ENCODE measurements at regions not wholly inside any gene's neighbourhood (a gene's known extent, or its start where the extent isn't known, plus 50 kb on each side); places are given as distances from the start of the nearest gene placed in this dataset.

DNA sequence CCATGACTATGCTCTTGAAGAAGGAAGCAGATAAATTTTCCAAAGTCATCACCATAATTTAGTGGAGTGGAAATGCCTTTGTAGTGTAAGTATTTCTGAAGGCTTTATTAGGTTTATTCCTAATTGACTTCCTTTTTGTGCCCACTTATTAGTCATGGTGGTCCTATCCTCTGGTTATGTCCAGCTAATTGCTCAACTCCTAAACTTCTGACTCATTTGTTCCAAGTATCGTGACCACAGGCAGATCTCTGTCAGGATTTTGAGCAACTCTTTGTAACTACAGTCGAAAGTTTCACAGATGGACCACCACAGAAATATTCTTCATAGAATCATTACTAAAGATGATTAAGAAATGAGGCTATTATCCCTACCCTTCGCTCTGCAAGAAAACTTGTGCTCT is 315.6 kb upstream of the PTCHD4 start (continued):
- TF ChIP-seq, protein P1, sequence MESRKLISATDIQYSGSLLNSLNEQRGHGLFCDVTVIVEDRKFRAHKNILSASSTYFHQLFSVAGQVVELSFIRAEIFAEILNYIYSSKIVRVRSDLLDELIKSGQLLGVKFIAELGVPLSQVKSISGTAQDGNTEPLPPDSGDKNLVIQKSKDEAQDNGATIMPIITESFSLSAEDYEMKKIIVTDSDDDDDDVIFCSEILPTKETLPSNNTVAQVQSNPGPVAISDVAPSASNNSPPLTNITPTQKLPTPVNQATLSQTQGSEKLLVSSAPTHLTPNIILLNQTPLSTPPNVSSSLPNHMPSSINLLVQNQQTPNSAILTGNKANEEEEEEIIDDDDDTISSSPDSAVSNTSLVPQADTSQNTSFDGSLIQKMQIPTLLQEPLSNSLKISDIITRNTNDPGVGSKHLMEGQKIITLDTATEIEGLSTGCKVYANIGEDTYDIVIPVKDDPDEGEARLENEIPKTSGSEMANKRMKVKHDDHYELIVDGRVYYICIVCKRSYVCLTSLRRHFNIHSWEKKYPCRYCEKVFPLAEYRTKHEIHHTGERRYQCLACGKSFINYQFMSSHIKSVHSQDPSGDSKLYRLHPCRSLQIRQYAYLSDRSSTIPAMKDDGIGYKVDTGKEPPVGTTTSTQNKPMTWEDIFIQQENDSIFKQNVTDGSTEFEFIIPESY (IDR thresholded peaks at IDR 0.05): no peak
- TF ChIP-seq GABPA (IDR thresholded peaks at IDR 0.05 in 1 of 2, conservative IDR thresholded peaks at IDR 0.05 in 1 of 2) (no peak), RAD21 (IDR thresholded peaks at IDR 0.05) (no peak), FOXA1 (IDR thresholded peaks at IDR 0.05) (no peak), YY1 (IDR thresholded peaks at IDR 0.05) (no peak)
- TF ChIP-seq, protein P2, sequence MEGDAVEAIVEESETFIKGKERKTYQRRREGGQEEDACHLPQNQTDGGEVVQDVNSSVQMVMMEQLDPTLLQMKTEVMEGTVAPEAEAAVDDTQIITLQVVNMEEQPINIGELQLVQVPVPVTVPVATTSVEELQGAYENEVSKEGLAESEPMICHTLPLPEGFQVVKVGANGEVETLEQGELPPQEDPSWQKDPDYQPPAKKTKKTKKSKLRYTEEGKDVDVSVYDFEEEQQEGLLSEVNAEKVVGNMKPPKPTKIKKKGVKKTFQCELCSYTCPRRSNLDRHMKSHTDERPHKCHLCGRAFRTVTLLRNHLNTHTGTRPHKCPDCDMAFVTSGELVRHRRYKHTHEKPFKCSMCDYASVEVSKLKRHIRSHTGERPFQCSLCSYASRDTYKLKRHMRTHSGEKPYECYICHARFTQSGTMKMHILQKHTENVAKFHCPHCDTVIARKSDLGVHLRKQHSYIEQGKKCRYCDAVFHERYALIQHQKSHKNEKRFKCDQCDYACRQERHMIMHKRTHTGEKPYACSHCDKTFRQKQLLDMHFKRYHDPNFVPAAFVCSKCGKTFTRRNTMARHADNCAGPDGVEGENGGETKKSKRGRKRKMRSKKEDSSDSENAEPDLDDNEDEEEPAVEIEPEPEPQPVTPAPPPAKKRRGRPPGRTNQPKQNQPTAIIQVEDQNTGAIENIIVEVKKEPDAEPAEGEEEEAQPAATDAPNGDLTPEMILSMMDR (IDR thresholded peaks at IDR 0.05; ENCODE audit: low read depth, low read length, missing input control): no peak

DNA sequence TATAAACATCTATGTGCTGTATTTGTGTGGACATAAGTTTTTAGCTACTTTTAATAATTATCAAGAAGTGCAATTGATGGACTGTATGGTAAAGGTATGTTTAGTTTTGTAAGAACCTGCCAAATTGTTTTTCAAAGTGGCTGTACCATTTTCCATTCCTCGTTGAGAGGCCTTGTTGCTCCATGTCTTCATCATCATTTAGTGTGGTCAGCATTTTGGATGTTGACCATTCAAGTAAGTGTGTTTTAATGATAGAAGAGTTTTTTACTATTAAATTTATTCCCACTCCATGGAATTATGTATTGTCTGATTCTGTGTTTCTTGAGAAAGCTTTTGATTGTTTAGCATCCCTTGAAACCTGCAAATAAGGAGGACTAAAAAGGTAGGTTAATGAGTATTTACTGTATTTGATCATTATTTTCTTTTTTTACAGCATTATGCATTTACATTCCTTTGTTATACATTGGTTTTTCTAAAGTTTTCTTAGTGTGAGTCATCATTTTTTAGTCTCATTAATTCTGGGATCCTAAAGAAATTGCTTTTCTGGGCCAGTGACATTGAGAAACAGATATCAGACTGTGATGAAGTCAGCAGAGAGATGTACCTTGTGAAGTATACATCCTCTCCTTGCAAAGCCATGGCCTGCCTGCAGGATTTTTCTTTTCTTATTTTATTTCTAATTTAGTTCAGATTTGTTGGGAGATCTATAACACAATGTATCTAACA is 312.8 kb upstream of the PTCHD4 start:
- H3K4me3 ChIP-seq (ENCODE audit: low read depth in 1 of 3, low read length in 3 of 3): no peak overlapping the region
- no peak overlapping the region for H3K9ac ChIP-seq (ENCODE audit: low read depth in 1 of 2, low read length in 2 of 2)
- 76% methylated on average over 1 of the region's 1 CpG for WGBS
- no peak for DNase-seq (ENCODE audit: low spot score)
- H3K27me3 ChIP-seq (ENCODE audit: control insufficient read depth in 4 of 4, insufficient read depth in 4 of 4, low read length in 3 of 4): peaks cover 0 to 2% (median 0%) of the 10 kb centered on the region in 4 donors
- no peak overlapping the region for H3K27ac ChIP-seq (ENCODE audit: low read depth in 1 of 2, low read length in 2 of 2)
- no peaks in the 10 kb centered on the region for H3K9me3 ChIP-seq (ENCODE audit: control insufficient read depth in 4 of 4, low read length in 3 of 4)
- TF ChIP-seq, protein P3, sequence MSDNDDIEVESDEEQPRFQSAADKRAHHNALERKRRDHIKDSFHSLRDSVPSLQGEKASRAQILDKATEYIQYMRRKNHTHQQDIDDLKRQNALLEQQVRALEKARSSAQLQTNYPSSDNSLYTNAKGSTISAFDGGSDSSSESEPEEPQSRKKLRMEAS (IDR thresholded peaks at IDR 0.05): no peak
- TF ChIP-seq GABPA (IDR thresholded peaks at IDR 0.05 in 1 of 2, conservative IDR thresholded peaks at IDR 0.05 in 1 of 2) (no peak), HNF4G (IDR thresholded peaks at IDR 0.05) (no peak), TAF1 (conservative IDR thresholded peaks at IDR 0.05) (no peak), RXRA (IDR thresholded peaks at IDR 0.05) (no peak), RAD21 (IDR thresholded peaks at IDR 0.05) (no peak), EGR1 (IDR thresholded peaks at IDR 0.05; ENCODE audit: low read depth in 2 of 2) (no peak), HNF4A (conservative IDR thresholded peaks at IDR 0.05) (no peak)
- TF ChIP-seq, protein P2 (IDR thresholded peaks at IDR 0.05; ENCODE audit: low read depth, low read length, missing input control): no peak
- TF ChIP-seq, protein P1 (IDR thresholded peaks at IDR 0.05): no peak
- no peaks in the 10 kb centered on the region for H3K4me1 ChIP-seq (ENCODE audit: control insufficient read depth in 4 of 4, insufficient read depth in 4 of 4, low read length in 3 of 4)
- no peaks in the 10 kb centered on the region for H3K36me3 ChIP-seq (ENCODE audit: control insufficient read depth in 4 of 4, insufficient read depth in 3 of 4, low read depth in 1 of 4, low read length in 3 of 4)

Data from liver (tissue), 8 donors.